SK-N-SH (cell line): ENCODE measurements at regions not wholly inside any gene's neighbourhood (a gene's known extent, or its start where the extent isn't known, plus 50 kb on each side); places are given as distances from the start of the nearest gene placed in this dataset.

Experiments
- CTCF ChIA-PET: fragments of 300-600, 350-600 bp; formaldehyde crosslinking; extraction: SDS; loops from one replicate; lab custom pipeline; 2021; lab: Yijun Ruan, JAX
- POLR2A ChIA-PET: fragments of 350-600 bp; sonication (Branson Sonifier 250); formaldehyde crosslinking; extraction: SDS; loops from one replicate; lab custom pipeline; 2020; ENCODE audit warnings: antibody characterized with exemption, inconsistent platforms; lab: Yijun Ruan, JAX
- DNase-seq: peaks from one replicate; pipeline ENCODE4 v3.0.0; 2012
- H2AFZ ChIP-seq: fragments of 200-600 bp; sonication (generic); 2 replicates; pipeline ENCODE4 v1.8.1; 2016; ENCODE audit warnings: antibody characterized with exemption, mild to moderate bottlenecking, low read depth
- H3F3A ChIP-seq: fragments of 200-600 bp; sonication (generic); replicated peaks from 2 replicates; pipeline ENCODE3; 2016; ENCODE audit warnings: antibody characterized with exemption, mild to moderate bottlenecking; ENCODE audit not compliant: insufficient read depth
- H3K27ac ChIP-seq, 2 experiments: fragments of 200-500 bp in 1 of 2; fragments of 200-600 bp in 1 of 2; sonication (Bioruptor generic) in 1 of 2; sonication (generic), shearing (Covaris generic) in 1 of 2; 2 replicates each; pipeline versions ENCODE4 v1.5.1 to v1.6.1; 2014 to 2016; ENCODE audit warnings: low read depth in 2 of 2, inconsistent platforms in 1 of 2, low read length in 1 of 2, mild to moderate bottlenecking in 1 of 2, mixed read lengths in 1 of 2
- H3K27me3 ChIP-seq: fragments of 200-600 bp; sonication (generic), shearing (Covaris generic); 2 replicates; pipeline ENCODE4 v1.6.1; 2016; ENCODE audit warnings: mixed run types; ENCODE audit not compliant: insufficient read depth
- H3K36me3 ChIP-seq, 2 experiments: fragments of 200-500 bp in 1 of 2; fragments of 200-600 bp in 1 of 2; sonication (Bioruptor generic) in 1 of 2; sonication (generic) in 1 of 2; replicated peaks in 1 of 2; 2 replicates each; pipeline versions ENCODE3 to v1.5.1; 2014 to 2016; ENCODE audit warnings: low read length in 1 of 2, mild to moderate bottlenecking in 1 of 2; ENCODE audit not compliant: insufficient read depth in 2 of 2, control insufficient read depth in 1 of 2
- H3K4me1 ChIP-seq, 2 experiments: fragments of 200-500 bp in 1 of 2; fragments of 200-600 bp in 1 of 2; sonication (Bioruptor generic) in 1 of 2; sonication (generic), shearing (Covaris generic) in 1 of 2; 2 replicates each; pipeline versions ENCODE4 v1.5.1 to v1.6.1; 2014 to 2016; ENCODE audit warnings: low read depth in 1 of 2, low read length in 1 of 2, mixed run types in 1 of 2; ENCODE audit not compliant: insufficient read depth in 2 of 2, control insufficient read depth in 1 of 2
- H3K4me2 ChIP-seq: fragments of 200-600 bp; sonication (generic), shearing (Covaris generic); 2 replicates; pipeline ENCODE4 v1.6.1; 2017; ENCODE audit warnings: mixed run types
- H3K4me3 ChIP-seq, 2 experiments: fragments of 200-500 bp in 1 of 2; fragments of 200-600 bp in 1 of 2; sonication (Bioruptor generic) in 1 of 2; sonication (generic), shearing (Covaris generic) in 1 of 2; 2 replicates each; pipeline versions ENCODE4 v1.5.1 to v1.8.1; 2014 to 2016; ENCODE audit warnings: low read depth in 2 of 2, inconsistent platforms in 1 of 2, low read length in 1 of 2, mild to moderate bottlenecking in 1 of 2, mixed read lengths in 1 of 2, moderate library complexity in 1 of 2
- H3K79me2 ChIP-seq: fragments of 200-600 bp; sonication (generic); 2 replicates; pipeline ENCODE4 v1.8.1; 2017; ENCODE audit warnings: mild to moderate bottlenecking; ENCODE audit not compliant: insufficient read depth
- H3K9ac ChIP-seq: fragments of 200-600 bp; sonication (generic); 2 replicates; pipeline ENCODE4 v1.6.1; 2017; ENCODE audit warnings: mixed run types
- H3K9me2 ChIP-seq: fragments of 200-600 bp; sonication (generic); 2 replicates; pipeline ENCODE4 v1.6.1; 2017; ENCODE audit warnings: mixed run types
- H3K9me3 ChIP-seq: fragments of 200-600 bp; sonication (generic); 2 replicates; pipeline ENCODE4 v1.6.1; 2017; ENCODE audit warnings: mixed run types, mild to moderate bottlenecking, moderate library complexity
- H4K20me1 ChIP-seq: fragments of 200-600 bp; sonication (generic); 2 replicates; pipeline ENCODE4 v1.6.1; 2017; ENCODE audit warnings: mild to moderate bottlenecking, mixed run types; ENCODE audit not compliant: insufficient read depth
- CHD2 ChIP-seq: fragments of 150-350 bp; IDR thresholded peaks from 2 replicates; pipeline ENCODE4 v1.6.1; 2018; ENCODE audit warnings: low read length; ENCODE audit not compliant: partially characterized antibody
- EP300 ChIP-seq, 2 experiments: IDR thresholded peaks; 2 replicates each; pipeline versions ENCODE4 v1.4.0 to v1.6.1; 2012; ENCODE audit warnings: borderline replicate concordance in 1 of 2, low read depth in 1 of 2, low read length in 1 of 2
- EZH2phosphoT487 ChIP-seq: fragments of 200-600 bp; sonication (generic); IDR thresholded peaks from 2 replicates; pipeline ENCODE4 v1.6.1; 2017; ENCODE audit warnings: low read depth, mixed run types, mild to moderate bottlenecking, antibody characterized with exemption, moderate library complexity, borderline replicate concordance
- FOSL2 ChIP-seq: IDR thresholded peaks from 2 replicates; pipeline ENCODE4 v1.4.0; 2012; ENCODE audit warnings: low read depth, mild to moderate bottlenecking, moderate library complexity, borderline replicate concordance
- FOXM1 ChIP-seq: IDR thresholded peaks from 2 replicates; pipeline ENCODE4 v1.4.0; 2012; ENCODE audit warnings: low read depth, mild to moderate bottlenecking
- GABPA ChIP-seq: IDR thresholded peaks from 2 replicates; pipeline ENCODE4 v1.4.0; 2012; ENCODE audit warnings: low read depth, mild to moderate bottlenecking
- GATA2 ChIP-seq: sonication (generic); formaldehyde crosslinking; IDR thresholded peaks from 2 replicates; pipeline ENCODE4 v1.5.0; 2020; ENCODE audit warnings: mild to moderate bottlenecking, missing genetic modification reagents
- IRF3 ChIP-seq: fragments of 150-350 bp; IDR thresholded peaks from 2 replicates; pipeline ENCODE4 v1.6.1; 2016; ENCODE audit warnings: mild to moderate bottlenecking, low read depth, low read length
- NFIC ChIP-seq: IDR thresholded peaks from 2 replicates; pipeline ENCODE4 v1.4.0; 2012; ENCODE audit warnings: borderline replicate concordance
- RAD21 ChIP-seq: IDR thresholded peaks from 2 replicates; pipeline ENCODE4 v1.6.1; 2012; ENCODE audit warnings: mild to moderate bottlenecking, low read length
- RCOR1 ChIP-seq: fragments of 150-350 bp; IDR thresholded peaks from 2 replicates; pipeline ENCODE4 v1.6.1; 2017; ENCODE audit warnings: antibody characterized with exemption, low read length
- REST ChIP-seq: IDR thresholded peaks from 2 replicates; pipeline ENCODE4 v1.6.1; 2012; ENCODE audit warnings: mild to moderate bottlenecking, low read depth, low read length, moderate library complexity
- SMC3 ChIP-seq: IDR thresholded peaks from 2 replicates; pipeline ENCODE4 v1.6.1; 2012; ENCODE audit warnings: low read depth, low read length, improper control_type of control experiment
- TAF1 ChIP-seq: IDR thresholded peaks from 2 replicates; pipeline ENCODE4 v1.6.1; 2012; ENCODE audit warnings: low read depth, mild to moderate bottlenecking, low read length, moderate library complexity, borderline replicate concordance
- TEAD4 ChIP-seq: IDR thresholded peaks from 2 replicates; pipeline ENCODE4 v1.4.0; 2012; ENCODE audit warnings: mild to moderate bottlenecking, borderline replicate concordance; ENCODE audit not compliant: insufficient read depth
- WGBS: methylation state at CpG from one replicate; pipeline ENCODE4 v1.1.6; 2017; ENCODE audit warnings: low lambda C conversion rate; 5-methylcytosine and 5-hydroxymethylcytosine counted together
- TF ChIP-seq, protein P1 (sequence below): IDR thresholded peaks from 2 replicates; pipeline ENCODE4 v1.4.0; 2012; ENCODE audit warnings: low read depth, borderline replicate concordance
- TF ChIP-seq, protein P2 (sequence below): IDR thresholded peaks from 2 replicates; pipeline ENCODE4 v1.4.0; 2012; ENCODE audit warnings: low read depth
- TF ChIP-seq, protein P3 (sequence below): IDR thresholded peaks from 2 replicates; pipeline ENCODE4; 2012
- TF ChIP-seq, protein P4 (sequence below): fragments of 150-350 bp; IDR thresholded peaks from 2 replicates; pipeline ENCODE4 v1.6.1; 2017; ENCODE audit warnings: antibody characterized with exemption, low read length, low read depth, borderline replicate concordance
- TF ChIP-seq, protein P5 (sequence below): fragments of 200-600 bp; sonication (generic); IDR thresholded peaks from 2 replicates; pipeline ENCODE4 v1.6.1; 2017; ENCODE audit warnings: antibody characterized with exemption, mild to moderate bottlenecking, moderate library complexity

DNA sequence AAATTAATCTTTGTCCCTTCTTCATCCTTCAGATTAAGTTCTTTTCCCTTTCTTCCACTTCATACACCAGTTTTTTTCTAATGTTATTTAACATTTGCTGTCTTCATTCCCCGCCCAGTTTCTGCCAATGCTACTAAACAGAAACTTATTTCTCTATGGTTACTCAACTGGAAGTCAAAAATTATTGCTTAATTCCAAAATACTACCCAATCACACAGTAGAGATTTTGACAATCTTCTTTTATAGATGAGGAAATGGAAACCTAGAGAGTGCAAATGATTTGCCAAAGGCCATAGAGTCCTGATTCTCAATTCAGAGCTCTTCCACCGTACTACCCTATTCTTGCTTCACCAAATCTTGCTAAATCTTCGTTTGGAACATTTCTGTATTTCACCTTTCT lies 58.1 kb upstream of the SH3GLB1 start:
- Histone ChIP-seq H3K9me2 (no peaks in the 10 kb centered on the region), H3K27me3 (no peaks in the 10 kb centered on the region), H3F3A (no peaks in the 10 kb centered on the region), H3K9me3 (no peaks in the 10 kb centered on the region), H3K79me2 (no peaks in the 10 kb centered on the region), H4K20me1 (no peaks in the 10 kb centered on the region), H2AFZ (no peak overlapping the region; the same call in 1 of the 2 replicates), H3K27ac (no peak overlapping the region), H3K9ac (no peak overlapping the region), H3K4me1 (no peaks in the 10 kb centered on the region), H3K4me3 (no peak overlapping the region), H3K4me2 (no peak overlapping the region), H3K36me3 (no peaks in the 10 kb centered on the region)
- DNase-seq: no peak
- ChIA-PET POLR2A (no interaction called here), CTCF (no interaction called here)
- 11% methylated on average over 3 of the region's 3 CpGs for WGBS
- TF ChIP-seq NFIC: no peak
- TF ChIP-seq, protein P1, sequence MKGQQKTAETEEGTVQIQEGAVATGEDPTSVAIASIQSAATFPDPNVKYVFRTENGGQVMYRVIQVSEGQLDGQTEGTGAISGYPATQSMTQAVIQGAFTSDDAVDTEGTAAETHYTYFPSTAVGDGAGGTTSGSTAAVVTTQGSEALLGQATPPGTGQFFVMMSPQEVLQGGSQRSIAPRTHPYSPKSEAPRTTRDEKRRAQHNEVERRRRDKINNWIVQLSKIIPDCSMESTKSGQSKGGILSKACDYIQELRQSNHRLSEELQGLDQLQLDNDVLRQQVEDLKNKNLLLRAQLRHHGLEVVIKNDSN: no peak
- no peak for TF ChIP-seq EZH2phosphoT487
- TF ChIP-seq EP300 (IDR thresholded peaks at IDR 0.05; ENCODE audit: borderline replicate concordance in 1 of 2, low read depth in 1 of 2, low read length in 1 of 2): no peak
- no peak for TF ChIP-seq REST
- no peak for TF ChIP-seq RAD21
- TF ChIP-seq FOSL2: no peak
- no peak for TF ChIP-seq FOXM1
- TF ChIP-seq, protein P2, sequence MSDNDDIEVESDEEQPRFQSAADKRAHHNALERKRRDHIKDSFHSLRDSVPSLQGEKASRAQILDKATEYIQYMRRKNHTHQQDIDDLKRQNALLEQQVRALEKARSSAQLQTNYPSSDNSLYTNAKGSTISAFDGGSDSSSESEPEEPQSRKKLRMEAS: no peak
- TF ChIP-seq, protein P3, sequence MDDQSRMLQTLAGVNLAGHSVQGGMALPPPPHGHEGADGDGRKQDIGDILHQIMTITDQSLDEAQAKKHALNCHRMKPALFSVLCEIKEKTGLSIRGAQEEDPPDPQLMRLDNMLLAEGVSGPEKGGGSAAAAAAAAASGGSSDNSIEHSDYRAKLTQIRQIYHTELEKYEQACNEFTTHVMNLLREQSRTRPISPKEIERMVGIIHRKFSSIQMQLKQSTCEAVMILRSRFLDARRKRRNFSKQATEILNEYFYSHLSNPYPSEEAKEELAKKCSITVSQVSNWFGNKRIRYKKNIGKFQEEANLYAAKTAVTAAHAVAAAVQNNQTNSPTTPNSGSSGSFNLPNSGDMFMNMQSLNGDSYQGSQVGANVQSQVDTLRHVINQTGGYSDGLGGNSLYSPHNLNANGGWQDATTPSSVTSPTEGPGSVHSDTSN: no peak
- TF ChIP-seq, protein P4, sequence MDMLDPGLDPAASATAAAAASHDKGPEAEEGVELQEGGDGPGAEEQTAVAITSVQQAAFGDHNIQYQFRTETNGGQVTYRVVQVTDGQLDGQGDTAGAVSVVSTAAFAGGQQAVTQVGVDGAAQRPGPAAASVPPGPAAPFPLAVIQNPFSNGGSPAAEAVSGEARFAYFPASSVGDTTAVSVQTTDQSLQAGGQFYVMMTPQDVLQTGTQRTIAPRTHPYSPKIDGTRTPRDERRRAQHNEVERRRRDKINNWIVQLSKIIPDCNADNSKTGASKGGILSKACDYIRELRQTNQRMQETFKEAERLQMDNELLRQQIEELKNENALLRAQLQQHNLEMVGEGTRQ: no peak
- TF ChIP-seq, protein P5, sequence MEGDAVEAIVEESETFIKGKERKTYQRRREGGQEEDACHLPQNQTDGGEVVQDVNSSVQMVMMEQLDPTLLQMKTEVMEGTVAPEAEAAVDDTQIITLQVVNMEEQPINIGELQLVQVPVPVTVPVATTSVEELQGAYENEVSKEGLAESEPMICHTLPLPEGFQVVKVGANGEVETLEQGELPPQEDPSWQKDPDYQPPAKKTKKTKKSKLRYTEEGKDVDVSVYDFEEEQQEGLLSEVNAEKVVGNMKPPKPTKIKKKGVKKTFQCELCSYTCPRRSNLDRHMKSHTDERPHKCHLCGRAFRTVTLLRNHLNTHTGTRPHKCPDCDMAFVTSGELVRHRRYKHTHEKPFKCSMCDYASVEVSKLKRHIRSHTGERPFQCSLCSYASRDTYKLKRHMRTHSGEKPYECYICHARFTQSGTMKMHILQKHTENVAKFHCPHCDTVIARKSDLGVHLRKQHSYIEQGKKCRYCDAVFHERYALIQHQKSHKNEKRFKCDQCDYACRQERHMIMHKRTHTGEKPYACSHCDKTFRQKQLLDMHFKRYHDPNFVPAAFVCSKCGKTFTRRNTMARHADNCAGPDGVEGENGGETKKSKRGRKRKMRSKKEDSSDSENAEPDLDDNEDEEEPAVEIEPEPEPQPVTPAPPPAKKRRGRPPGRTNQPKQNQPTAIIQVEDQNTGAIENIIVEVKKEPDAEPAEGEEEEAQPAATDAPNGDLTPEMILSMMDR: no peak
- no peak for TF ChIP-seq CHD2
- no peak for TF ChIP-seq GABPA
- TF ChIP-seq TAF1: no peak
- TF ChIP-seq IRF3: no peak
- TF ChIP-seq RCOR1: no peak
- no peak for TF ChIP-seq GATA2 (CRISPR knock-in tag)
- TF ChIP-seq TEAD4: no peak
- no peak for TF ChIP-seq SMC3
